Body of pancreas (tissue), 4 donors: ENCODE measurements at regions not wholly inside any gene's neighbourhood (a gene's known extent, or its start where the extent isn't known, plus 50 kb on each side); places are given as distances from the start of the nearest gene placed in this dataset.
"Not testable (repeated sequence)": the region's sequence is repeated elsewhere in the genome, so short reads cannot be mapped to it uniquely, and the experiment has no call there.

Source experiments
- CTCF ChIP-seq, 7 experiments: fragments of 450-650 bp in 4 of 7; fragments of 200-600 bp in 3 of 7; sonication (generic) in 3 of 7; IDR thresholded peaks; one replicate each; pipeline ENCODE4 v1.5.1; 2016 to 2019; ENCODE audit warnings: antibody characterized with exemption in 7 of 7
- POLR2A ChIP-seq, 3 donors: fragments of 450-650 bp; IDR thresholded peaks; one replicate each; pipeline ENCODE4 v1.6.1; 2016; ENCODE audit warnings: antibody characterized with exemption in 3 of 3, mild to moderate bottlenecking in 2 of 3

- TF ChIP-seq CTCF, POLR2A (IDR thresholded peaks at IDR 0.05): not testable (repeated sequence)
Observed at GRCh38 chr2:111373989-111374388, 253.3 kb downstream of the BCL2L11 start.
